ENCODE measurements at regions not wholly inside any gene's neighbourhood (a gene's known extent, or its start where the extent isn't known, plus 50 kb on each side); places are given as distances from the start of the nearest gene placed in this dataset.
"Not testable (repeated sequence)": the region's sequence is repeated elsewhere in the genome, so short reads cannot be mapped to it uniquely, and the experiment has no call there.

DNA sequence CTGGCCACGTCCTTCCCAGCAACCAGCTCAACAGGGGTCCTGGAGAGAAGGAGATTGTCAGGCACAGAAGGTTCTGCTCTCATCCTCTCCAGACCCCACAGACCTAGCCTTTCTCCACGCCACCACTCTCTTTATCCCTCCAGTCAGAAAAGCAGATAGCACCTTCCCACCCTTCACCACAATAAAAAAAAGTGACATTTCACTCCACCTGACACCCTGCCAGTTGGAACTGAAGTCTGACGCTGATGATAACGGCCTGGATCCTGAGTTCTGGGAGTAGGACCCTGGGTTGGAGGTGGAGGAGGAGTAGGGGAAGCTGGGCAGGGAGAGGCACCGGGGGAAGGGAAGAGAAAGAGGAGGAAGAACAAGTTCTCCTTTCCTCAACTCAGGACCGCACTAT, 127.5 kb upstream of the ANO1 start:
- DNase-seq (ENCODE audit: low read depth): no peak

GRCh38 chr11:69951821-69952220, 126.3 kb upstream of the ANO1 start:
- DNase-seq (ENCODE audit: low read depth): no peak

- DNase-seq (ENCODE audit: low read depth): not testable (repeated sequence)
Measured at GRCh38 chr11:69952229-69952975, 125.7 kb upstream of the ANO1 start.

GRCh38 chr11:69953356-69953755, 124.8 kb upstream of the ANO1 start:
- DNase-seq (ENCODE audit: low read depth): no peak

GRCh38 chr11:69954756-69955155, 123.4 kb upstream of the ANO1 start:
- no peak for DNase-seq (ENCODE audit: low read depth)

GRCh38 chr11:69956669-69957190, 121.4 kb upstream of the ANO1 start:
- no peak for DNase-seq (ENCODE audit: low read depth)

DNA sequence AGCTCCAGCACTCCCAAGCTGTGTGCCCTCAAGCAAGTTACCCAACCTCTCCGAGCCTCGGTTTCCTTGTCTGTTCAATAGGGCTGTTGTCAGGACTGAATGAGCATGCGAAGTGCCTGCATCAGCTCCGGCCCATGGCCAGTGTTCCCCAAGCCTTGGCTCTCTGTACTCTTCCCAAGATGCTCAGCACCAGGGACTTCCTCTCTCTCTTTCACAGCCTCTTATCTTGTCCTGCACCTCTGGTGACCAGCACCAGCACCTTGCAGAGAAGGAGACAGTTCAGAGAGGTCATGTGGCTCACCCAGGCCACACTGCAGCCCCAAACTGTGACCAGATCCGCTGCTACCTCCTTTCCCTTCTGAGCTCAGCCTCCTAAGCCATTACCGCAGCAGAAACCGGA, 120.3 kb upstream of the ANO1 start:
- DNase-seq (ENCODE audit: low read depth): no peak

DNA sequence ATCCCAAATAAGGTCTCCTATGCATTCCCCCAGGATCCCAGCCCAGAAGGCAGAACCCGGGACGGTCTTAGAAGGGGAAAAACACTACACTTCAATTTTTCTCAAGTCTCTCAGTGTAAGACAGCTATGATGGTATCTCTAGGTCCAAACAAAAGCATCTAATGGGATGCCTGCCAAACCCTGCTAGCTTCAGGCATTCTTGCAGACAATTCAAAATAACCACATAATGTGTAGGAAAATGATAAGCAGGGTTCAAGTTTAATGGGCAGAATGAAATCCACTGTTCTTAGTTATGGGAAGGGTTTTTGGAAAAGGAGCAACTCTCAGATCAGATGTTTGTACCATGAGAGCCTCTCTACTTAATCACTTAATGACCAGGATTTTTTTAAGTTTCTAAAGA, 119.8 kb upstream of the ANO1 start:
- no peak for DNase-seq (ENCODE audit: low read depth)

GRCh38 chr11:69959461-69959860, 118.7 kb upstream of the ANO1 start:
- DNase-seq (ENCODE audit: low read depth): no peak

- DNase-seq (ENCODE audit: low read depth): no peak
Measured at GRCh38 chr11:69961738-69962137, 116.4 kb upstream of the ANO1 start.

GRCh38 chr11:69962152-69962551, 116.0 kb upstream of the ANO1 start:
- DNase-seq (ENCODE audit: low read depth): no peak

DNA sequence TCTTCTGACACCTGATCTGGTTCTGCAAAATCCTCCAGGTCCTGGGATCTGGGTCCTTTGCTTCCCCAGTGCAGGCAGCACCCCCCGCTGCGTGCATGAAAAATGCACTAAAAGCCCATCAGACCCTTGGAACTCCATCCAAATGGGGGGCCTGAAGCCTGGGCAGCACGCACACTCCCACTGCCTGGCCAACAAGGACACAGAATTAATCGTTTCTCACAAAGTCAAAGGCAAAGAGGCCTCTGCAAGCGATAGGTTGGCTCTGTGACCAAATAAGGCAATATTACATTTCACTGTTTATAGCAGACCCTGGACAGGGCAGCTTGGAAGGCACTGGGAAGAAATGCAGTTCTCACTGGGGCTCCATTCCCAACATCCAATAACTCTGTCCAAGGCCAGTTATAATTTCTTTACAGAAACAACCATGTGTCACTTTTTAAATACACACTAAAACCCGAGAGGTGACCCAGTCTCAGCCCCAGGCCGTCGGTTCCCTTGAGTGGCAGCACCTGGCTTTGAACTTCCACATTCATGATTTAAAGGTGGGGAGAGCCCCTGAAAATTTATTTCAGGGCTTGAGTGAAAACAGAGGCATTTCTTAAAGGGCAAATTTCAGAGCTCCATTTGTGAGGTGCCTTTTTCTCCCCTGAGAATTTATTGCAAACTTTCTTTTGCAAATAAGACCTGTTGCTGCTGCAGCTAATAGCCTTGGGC, 114.4 kb upstream of the ANO1 start:
- DNase-seq (ENCODE audit: low read depth): no peak

- no peak for DNase-seq (ENCODE audit: low read depth)
Measured at GRCh38 chr11:69964247-69964643, 113.9 kb upstream of the ANO1 start.

DNA sequence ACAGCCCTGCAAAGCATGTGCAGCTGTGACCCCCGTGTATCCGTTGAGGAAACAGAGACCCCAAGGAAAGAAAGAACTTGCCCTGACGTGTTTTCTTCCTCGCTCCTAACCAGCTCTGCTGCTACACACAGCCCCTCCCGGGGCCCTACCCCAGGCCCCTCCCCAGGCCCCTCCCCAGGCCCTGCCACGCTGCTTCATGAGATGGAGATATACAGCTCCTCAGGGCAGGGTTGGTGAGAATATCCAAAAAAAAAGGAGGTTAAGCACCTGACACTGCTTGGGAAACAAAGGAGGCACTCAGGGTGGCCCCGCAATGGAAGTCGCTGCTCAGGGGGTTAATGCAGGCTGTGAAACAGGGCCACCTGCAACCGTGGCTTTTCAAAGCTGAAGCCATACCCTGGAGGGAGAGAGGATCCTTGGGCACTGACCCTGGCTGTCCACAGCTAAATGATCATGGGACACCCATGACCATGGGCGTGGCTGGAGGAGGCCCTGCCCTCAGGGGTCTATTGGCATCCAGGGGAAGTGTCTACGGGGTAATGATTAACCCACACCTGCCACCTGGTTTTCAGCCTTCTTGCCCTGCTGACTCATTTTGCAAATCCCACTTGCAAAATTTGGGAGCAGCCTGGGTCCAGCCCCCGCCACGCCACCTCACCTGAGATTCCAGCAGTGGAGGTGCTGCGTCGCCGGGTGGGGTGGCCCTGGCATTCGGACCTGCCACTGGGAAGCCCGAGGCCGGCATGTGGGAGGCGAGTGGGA, 112.1 kb upstream of the ANO1 start:
- no peak for DNase-seq (ENCODE audit: low read depth)

GRCh38 chr11:69966583-69966835, 111.6 kb upstream of the ANO1 start:
- no peak for DNase-seq (ENCODE audit: low read depth)

- DNase-seq (ENCODE audit: low read depth): no peak
Measured at GRCh38 chr11:69966910-69967483, 111.1 kb upstream of the ANO1 start.

DNA sequence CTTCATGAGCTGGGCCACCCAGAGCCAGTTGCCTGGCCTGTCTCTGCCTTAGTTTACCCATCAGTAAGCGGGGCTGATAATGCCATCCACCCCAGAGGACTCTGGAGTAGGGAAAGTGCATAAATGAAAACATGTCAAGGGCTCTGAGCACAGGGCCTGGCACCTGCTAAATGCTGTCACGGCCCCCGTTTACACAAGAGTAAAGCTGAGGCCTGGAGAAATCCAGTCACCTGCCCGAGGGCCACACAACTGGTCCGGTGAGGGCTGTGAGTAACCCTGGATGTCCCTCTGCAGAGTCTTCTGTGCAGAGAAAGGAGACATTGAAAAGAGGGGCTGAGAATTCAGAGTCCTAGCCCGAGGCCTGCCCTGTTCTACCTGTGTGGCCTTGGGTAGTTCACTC, 110.6 kb upstream of the ANO1 start:
- no peak for DNase-seq (ENCODE audit: low read depth)

- no peak for DNase-seq (ENCODE audit: low read depth)
Measured at GRCh38 chr11:69968396-69969347, 109.4 kb upstream of the ANO1 start.

DNA sequence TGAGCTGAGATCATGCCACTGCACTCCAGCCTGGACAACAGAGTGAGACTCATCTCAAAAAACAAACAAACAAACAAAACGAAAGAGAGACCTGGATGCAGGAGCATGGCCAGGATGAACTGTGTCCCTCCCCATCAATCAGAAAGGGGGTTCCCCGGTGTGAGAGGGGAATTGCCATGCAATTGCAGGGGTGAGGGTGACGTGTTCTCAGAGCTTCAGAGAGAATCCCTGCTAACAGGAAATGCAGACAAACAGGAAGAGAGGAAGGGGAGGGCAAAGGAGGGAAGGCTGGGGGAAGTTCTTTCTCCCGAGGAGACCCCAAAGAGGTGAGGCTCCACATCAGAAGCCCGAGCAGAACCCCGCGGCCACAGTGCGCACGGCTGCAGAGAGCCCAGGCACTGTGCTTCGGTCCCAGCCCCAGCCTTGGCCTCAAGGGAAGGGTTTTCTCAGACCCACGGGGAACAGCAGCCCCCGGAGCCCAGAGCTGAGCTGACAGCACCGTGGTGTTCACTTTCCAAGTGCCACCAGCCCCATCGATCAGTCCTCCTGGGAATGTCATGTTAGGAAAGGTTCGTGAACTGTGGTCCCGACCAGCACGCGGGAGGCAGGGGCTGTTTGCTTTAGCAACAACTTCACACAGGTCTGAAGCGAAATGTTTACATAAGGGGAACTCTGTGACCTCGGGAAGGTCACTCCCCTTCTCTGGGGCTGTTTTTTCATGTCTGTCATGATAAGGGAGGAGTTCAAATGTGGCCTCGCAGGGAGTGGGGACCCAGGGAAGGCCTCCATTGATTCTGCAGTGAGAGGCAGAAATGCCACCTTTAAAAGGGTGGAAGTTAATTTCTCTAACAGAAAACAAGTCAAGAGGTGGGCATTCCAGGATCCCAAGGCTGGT, 108.0 kb upstream of the ANO1 start:
- DNase-seq (ENCODE audit: low read depth): no peak

DNA sequence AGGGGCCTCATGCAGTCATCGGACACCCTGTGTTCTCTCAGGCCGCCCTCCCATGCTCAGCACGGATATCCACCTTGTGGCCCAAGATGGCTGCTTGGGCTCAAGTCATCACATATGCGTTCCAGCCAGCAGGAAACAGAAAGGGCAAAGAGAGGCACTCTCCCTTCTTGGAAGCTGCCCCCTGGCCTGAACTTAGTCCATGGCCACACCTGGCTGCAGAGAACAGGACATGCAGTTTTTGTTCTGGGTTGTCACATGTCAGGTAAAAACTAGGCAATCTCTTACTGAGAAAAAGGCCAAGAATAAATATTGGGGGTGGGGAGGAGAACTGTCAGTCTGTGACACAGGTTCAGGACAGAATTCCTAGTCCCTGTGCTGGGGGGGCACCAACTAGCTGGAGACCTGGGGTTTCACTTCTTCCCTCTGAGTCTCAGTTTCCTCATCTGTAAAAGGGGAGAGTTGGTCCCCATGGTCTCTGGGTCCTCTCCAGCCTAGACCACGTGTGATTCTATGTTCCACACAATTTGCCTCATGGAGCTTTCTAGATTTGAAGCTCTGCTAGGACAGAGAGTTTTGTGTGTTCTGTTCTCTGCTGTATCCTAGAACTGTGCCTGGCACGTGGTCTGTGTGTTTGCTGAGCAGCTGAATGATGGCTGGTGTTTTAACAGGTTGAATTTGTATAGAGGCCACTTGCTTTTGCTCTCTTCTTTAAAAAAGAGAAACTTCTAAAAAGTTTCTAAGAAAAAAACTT, 107.2 kb upstream of the ANO1 start:
- no peak for DNase-seq (ENCODE audit: low read depth)

Data from stimulated activated CD8-positive, alpha-beta memory T cell treated with anti-CD3 and anti-CD28 coated beads, Interleukin-7, amount 100 ng/mL, for 24 hours (primary cell).